GM19467 (cell line): ENCODE measurements at regions not wholly inside any gene's neighbourhood (a gene's known extent, or its start where the extent isn't known, plus 50 kb on each side); places are given as distances from the start of the nearest gene placed in this dataset.
"Not testable (repeated sequence)": the region's sequence is repeated elsewhere in the genome, so short reads cannot be mapped to it uniquely, and the experiment has no call there.

Experiments
- ATAC-seq: cut with Tn5 transposase; IDR thresholded peaks from one replicate; pipeline ENCODE4 v1.9.1; 2021; ENCODE audit warnings: mild to moderate bottlenecking, moderate library complexity; ENCODE audit not compliant: unreplicated experiment

DNA sequence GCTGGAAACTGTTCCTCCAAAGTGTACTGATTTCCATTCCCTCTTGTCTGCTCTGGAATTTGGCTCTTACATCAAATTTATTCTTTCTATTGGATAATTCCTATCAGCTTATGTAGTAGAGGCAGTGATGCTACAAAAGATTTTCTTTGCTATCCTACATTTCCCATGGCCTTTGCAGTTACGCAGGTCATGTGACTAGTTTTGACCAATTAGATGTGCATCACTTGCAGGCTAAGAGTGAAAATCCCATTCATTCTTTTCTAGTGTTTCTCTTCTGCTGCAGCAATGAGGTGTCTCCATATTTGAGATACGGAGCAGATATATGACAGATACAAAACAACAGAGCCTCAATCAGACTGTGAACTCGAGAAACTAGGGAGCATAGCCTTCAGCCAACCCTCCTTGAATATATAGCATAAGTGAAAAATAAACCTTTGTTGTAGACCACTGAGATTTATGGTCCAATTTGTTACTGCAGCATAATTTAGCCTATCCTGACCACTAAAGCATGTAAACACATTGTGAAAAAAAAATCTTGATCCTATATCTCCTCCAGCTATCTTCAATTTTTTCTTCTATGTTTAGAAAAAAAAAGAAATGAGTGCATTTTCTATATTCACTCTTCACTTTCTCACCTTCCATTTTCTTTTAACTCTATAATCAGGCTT lies 102.0 kb downstream of the HNMT start:
- ATAC-seq, result no peak

DNA sequence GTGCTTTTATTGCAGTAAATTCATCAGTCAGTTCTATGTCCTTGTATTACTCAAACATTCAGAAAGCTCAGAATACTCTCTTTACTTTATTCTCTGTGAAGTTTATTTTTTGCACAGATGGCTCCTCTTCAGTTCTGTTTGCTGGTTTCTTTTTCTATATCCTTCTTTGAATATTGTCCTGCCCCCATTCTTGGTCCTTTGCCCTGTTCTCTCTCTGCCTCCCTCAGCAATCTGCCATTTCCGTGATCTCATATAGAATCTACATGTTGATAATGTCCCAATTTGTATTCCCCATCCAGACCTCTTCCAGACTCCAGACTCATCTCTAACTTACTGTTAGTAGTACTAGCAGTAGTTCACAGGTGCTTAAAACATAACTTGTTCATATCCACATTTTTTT lies 102.6 kb downstream of the HNMT start:
- ATAC-seq, result no peak

DNA sequence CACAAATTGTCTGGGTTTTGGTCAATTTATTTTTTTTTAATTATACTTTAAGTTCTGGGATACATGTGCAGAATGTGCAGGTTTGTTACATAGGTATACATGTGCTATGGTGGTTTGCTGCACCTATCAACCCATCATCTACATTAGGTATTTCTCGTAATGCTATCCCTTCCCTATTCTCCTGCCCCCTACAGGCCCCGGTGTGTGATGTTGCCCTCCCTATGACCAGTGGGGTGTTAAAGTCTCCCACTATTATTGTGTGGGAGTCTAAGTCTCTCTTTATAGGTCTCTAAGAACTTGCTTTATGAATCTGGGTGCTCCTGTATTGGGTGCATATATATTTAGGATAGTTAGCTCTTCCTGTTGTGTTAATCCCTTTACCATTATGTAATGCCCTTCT lies 104.4 kb downstream of the HNMT start:
- not testable (repeated sequence) for ATAC-seq

DNA sequence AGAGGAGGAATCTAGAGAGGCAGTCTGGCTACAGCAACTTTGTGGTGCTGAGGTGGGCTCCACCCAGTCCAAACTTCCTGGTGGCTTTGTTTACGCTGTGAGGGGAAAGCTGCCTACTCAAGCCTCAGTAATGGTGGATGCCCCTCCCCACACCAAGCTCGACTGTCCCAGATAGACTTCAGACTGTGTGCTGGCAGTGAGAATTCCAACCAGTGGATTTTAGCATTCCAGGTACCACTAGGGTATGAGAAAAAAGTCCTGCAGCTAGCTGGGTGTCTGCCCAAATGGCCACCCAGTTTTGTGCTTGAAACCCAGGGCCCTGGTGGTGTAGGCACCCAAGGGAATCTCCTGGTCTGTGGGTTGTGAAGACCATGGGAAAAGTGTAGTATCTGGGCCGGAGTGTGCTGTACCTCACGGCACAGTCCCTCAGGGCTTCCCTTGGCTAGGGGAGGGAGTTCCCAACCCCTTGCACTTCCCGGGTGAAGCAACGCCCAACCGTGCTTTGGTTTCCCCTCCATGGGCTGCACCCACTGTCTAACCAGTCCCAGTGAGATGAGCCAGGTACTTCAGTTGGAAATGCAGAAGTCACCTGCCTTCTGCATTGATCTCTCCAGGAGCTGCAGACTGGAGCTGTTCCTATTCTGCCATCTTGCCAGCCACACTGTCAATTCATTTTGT lies 106.9 kb downstream of the HNMT start:
- not testable (repeated sequence) for ATAC-seq

- ATAC-seq, result no peak
Observed at GRCh38 chr2:138071720-138072719, 107.7 kb downstream of the HNMT start.

DNA sequence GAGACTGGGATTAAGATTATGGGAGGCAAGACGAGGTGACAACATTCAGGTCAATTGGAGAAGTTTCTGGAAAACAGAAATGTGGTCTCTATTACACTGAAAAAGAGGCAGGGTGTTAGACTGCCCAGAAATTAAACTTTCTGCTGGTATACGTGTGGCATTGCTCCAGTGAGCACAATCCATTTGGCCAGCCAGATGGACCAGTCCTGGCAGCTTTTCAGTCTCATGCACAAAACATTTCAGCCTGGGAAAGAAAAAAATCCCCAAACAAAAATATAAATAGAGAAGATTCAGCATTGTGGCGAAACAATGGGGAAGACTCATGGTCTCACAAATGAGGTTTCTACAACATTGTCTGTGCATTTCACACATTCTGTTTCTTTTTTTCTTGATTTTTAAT lies 113.9 kb downstream of the HNMT start:
- ATAC-seq, result no peak

GRCh38 chr2:138079976-138080375 lies 115.7 kb downstream of the HNMT start:
- no peak for ATAC-seq

- no peak for ATAC-seq
Observed at GRCh38 chr2:138081225-138082073, 117.2 kb downstream of the HNMT start.

DNA sequence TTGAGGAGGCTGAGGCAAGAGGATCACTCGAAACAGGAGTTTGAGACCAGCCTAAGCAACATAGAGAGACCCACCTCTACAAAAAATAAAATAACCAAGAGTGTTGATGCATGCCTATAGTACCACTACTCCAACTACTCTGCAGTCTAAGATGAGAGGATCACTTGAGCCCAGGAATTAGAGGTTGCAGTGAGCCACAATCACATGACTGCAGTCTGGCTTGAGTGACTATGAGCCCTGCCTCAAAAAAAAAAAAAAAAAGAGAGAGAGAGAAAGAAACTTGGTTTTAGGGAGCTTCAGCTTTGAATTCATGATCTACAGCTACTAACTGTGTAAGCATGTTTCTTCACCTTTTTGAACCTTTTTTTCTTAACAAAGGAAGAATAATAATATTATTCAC lies 119.9 kb downstream of the HNMT start:
- no peak for ATAC-seq

DNA sequence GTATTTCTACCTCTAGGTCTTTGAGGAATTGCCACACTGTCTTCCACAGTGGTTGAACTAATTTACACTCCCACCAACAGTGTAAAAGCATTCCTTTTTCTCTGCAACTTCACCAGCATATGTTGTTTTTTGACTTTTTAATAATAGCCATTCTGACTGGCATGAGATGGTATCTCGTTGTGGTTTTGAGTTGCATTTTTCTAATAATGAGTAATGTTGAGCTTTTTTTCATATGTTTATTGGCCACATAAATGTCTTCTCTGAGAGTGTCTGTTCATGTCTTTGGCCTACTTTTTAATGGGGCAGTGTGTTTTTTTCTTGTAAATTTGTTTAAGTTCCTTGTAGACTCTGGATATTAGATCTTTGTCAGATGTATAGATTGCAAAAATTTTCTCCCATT lies 121.2 kb downstream of the HNMT start:
- not testable (repeated sequence) for ATAC-seq

DNA sequence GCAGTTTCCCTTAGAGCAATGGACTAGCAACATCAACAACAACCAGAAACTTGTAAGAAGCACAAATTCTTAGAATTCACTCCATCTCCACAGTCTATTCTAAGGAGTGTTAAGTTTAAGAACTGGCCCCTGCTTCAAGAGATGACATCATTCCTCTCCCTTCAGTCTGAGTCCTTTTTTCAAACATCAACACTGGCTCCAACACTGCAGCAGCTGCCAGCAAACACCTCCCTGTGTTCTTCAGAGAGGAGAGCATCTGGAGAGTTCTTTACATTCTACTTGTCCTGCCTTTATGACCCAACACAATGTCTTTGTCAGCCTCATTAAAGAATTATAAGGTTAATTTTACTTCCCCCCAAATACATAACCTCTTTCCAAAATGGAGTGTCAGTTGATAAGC lies 122.3 kb downstream of the HNMT start:
- ATAC-seq, result no peak

- ATAC-seq, result no peak
Observed at GRCh38 chr2:138087751-138088593, 123.7 kb downstream of the HNMT start.

DNA sequence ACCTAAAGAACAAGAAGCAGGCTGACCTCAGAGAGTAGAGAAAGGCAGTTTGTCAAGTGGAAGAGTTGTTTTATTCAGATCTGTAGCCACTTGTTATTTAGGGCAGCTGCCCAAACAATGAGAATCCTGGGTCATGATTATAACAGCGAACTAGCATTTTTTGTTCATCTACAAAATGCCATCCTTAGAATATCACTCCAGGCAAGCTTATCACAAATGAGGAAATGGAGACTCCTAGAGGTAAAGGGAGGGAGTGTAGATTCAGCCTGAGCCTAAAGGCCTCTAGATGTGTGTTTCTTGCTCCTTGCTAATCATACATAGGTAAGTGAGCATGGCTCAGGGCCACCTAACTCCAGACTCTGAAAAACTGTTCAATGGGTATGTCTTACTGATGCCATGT lies 126.1 kb downstream of the HNMT start:
- peak; percentile 84 for ATAC-seq

DNA sequence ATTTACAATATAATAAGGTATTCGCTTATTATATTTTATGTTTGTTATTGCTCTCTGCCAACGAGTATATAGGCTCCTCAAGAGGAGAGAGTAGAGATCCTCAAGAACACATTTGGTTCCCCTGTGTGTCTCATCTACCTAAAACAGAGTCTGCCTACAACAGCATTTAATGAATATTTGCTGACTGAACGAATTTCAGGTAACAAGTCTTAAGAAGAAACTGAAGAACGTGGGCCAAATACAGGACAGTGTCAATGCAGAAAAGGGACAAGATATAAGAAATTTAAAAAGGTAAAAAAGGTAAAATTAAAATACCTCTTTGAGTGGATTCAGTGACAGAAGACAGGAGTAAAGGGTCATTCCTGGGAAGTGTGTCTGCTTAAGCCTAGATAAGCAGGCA lies 129.2 kb downstream of the HNMT start:
- no peak for ATAC-seq

DNA sequence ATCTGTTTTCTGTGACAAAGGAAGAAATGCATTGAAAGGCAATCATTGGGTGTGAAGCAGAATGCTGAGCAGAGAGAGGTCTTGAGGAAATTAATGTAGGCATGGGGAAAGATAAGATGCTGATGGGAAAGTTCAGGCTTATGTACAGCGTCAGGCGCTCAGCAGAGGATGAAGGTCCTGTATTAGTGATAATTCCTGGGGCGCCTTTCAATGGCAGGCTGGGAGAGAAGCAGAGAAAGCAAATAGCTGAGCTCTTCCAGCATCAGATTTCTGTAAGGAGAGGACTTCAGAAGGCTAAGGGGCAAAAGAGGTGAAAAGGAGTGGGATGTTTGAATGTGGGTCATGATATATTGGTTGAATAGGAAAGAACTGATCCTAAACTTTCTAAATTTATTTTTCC lies 129.8 kb downstream of the HNMT start:
- ATAC-seq, result no peak

- no peak for ATAC-seq
Observed at GRCh38 chr2:138095336-138095735, 131.1 kb downstream of the HNMT start.

DNA sequence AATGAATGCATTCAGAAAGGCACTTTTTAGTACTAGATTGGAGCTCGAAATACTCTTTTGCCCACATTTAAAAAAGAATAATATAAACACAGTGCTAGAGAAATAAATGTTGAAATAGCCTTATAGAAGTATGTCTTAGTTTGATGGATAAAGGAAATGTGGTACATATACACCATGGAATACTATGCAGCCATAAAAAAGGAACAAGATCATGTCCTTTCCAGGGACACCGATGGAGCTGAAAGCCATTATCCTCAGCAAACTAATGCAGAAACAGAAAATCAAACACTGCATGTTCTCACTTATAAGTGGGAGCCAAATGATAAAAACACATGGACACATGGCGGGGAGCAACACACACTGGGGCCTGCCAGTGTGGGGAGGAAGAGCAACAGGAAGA lies 135.0 kb downstream of the HNMT start:
- not testable (repeated sequence) for ATAC-seq

GRCh38 chr2:138101718-138102117 lies 137.4 kb downstream of the HNMT start:
- ATAC-seq, result no peak

DNA sequence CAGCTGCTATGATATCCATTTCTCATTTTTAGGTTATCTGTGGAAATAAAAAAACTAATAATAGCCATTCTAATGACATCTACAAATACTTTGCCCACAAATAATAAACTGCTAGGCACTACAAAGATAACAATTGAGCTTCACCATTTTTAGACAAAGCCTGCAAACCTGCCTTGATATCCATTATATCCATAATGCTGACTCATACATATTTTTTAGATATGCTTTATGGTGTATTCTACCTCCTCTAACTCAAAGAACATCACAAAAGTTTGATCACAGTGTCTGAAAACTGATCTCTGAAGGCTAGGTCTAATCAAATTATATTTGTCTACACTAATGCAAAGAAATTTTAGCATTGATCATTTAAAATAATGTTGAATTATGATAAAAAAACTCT lies 138.4 kb downstream of the HNMT start:
- ATAC-seq, result no peak

GRCh38 chr2:138103156-138103555 lies 138.9 kb downstream of the HNMT start:
- ATAC-seq, result no peak
